GM12892 (cell line): ENCODE measurements at regions not wholly inside any gene's neighbourhood (a gene's known extent, or its start where the extent isn't known, plus 50 kb on each side); places are given as distances from the start of the nearest gene placed in this dataset.

Experiments used
- POLR2A ChIP-seq: IDR thresholded peaks from 2 replicates; pipeline ENCODE4 v1.6.1; 2011; ENCODE audit warnings: low read depth, low read length, control low read depth
- TAF1 ChIP-seq: IDR thresholded peaks from 2 replicates; pipeline ENCODE4 v1.6.1; 2011; ENCODE audit warnings: low read depth, mild to moderate bottlenecking, control low read depth, low read length, borderline replicate concordance

DNA sequence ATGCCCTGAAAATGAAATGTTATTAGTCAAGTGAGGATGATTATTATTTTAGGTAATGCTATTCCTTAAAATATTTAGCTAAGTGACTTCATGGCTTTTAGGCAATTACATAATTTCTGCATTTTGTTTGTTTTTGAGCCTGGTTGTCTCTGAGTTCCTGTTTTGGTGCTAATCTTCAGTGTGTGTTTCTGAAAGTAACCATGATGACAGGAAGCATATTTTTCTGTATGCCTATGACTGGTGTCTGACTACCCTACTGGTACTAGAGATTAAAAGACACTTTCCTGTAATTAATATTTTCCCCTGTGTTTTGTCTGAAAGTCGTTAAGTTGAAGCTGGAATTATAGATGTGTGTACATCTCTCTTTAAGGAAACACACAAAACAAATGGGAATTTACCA, 295.0 kb upstream of the SPRED2 start:
- no peak for TF ChIP-seq POLR2A
- TF ChIP-seq TAF1 = no peak
